ENCODE measurements at regions not wholly inside any gene's neighbourhood (a gene's known extent, or its start where the extent isn't known, plus 50 kb on each side); places are given as distances from the start of the nearest gene placed in this dataset.
A peak's percentile ranks its signal among the peaks of the same experiment; 100 is the strongest.
"Not testable (repeated sequence)": the region's sequence is repeated elsewhere in the genome, so short reads cannot be mapped to it uniquely, and the experiment has no call there.

DNA sequence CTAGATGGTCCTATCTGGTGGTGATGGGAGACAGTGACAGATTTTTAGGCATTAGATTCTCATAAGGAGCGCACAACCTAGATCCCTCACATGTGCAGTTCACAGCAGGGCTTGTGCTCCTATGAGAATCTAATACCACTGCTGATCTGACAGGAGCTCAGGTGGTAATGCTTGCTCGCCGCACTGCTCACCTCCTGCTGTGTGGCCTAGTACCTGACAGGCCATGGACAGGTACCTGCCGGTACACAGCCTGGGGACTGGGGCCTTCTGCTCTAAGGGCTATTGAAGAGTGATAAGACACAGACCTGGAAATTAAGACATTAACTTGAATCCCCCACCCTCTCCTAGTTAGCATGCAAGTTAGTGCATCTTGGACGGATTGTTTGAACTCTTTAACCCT is 64.4 kb downstream of the KLRB1 start:
- CTCF ChIA-PET; H3K4me3 ChIP-seq (ENCODE audit: low read depth, low read length); DNase-seq (ENCODE audit: low read depth, low spot score); POLR2A ChIA-PET: not testable (repeated sequence)

DNA sequence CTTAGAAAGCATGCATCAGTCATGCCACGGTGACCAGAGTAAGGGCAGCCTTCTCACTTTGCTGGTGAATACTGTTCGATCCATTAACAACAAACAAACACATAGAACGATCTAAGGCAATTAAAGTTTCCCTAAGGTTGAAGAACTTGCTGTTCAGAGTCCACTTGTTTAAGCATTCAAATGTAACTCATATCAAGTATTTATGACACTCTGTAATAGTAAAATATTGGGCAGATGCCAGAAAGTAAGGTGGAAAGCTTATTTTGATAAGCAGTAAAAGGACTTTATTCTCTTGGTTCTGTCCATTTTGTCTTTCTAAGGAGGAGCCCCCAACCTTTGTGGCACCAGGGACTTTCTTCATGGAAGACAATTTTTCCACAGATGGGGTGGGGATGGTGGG is 64.9 kb downstream of the KLRB1 start:
- H3K4me3 ChIP-seq (ENCODE audit: low read depth, low read length); POLR2A ChIA-PET; DNase-seq (ENCODE audit: low read depth, low spot score); CTCF ChIA-PET: not testable (repeated sequence)

DNA sequence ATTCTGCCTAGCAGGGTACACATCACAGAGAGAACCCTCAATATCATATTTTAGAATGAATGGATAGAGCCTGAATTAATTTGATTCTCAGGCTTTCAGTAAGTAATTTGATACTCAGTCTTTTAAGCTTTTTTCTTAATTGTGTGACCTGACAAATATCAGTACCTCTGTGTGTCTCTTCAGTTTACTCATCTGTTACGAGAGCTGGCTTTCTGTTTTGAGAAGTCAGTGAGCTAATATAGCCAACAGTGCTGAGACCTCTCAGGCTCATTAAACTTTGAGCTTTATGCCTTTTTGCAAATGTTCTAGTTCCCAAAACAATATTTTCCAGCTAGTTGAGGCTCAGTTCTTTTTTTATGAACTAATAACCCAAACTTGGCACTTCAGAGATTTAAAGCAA is 91.8 kb downstream of the KLRB1 start:
- DNase-seq (ENCODE audit: low read depth, low spot score); CTCF ChIA-PET; H3K4me3 ChIP-seq (ENCODE audit: low read depth, low read length); POLR2A ChIA-PET: not testable (repeated sequence)

DNA sequence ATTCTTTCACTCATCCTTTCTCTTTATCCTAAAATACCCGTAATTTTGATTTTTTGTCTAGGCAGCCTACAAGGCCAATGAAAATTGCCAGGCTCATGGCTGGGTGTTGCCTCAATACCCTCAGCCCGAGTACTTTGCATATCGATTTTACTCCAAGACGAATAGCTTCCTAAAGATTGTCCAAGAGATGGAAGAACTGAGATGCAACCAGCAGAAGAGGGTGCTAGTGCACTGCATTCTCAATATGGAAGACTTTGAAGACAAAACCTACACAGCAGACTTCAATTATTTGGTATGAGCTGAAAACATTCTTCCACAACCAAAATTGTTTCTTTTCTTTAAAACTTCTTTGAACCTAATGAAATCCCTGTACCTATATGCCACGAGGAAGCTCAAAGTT is 95.0 kb downstream of the KLRB1 start:
- CTCF ChIA-PET, POLR2A ChIA-PET: not testable (repeated sequence)

DNA sequence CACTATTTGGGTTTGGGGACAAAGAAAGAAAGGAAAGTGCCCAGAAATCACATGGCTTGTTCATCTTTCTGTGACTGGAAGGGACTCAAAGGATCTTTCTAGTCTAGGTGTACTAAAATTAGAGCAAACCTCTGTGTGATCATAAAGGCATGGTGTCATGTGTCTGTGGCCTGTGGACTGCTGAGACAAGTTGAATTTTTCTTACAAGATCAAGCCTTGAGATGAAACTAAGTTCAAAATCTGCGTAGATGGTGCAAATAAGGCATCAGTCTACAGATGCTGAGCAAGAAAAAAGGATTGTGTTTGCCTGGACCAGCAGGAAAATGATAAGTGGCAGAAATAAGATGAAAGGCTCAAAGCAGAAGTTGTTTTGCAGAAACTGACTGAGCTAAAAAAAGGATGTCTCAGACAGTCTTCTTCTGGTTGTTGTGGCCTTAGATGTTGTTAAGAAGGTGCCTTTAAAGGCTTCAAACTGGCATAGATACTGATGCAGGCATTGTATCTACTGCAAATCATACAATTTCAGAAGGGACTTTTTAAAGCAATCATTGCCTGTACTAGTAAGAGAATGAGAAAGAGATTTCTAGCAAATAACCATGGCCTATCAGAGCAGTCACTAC is 97.2 kb downstream of the KLRB1 start:
- CTCF ChIA-PET; H3K4me3 ChIP-seq (ENCODE audit: low read depth, low read length); POLR2A ChIA-PET; DNase-seq (ENCODE audit: low read depth, low spot score): not testable (repeated sequence)

More for the DNA sequence above, 95.0 kb downstream of the KLRB1 start:
- H3K4me3 ChIP-seq (ENCODE audit: low read depth, low read length); DNase-seq (ENCODE audit: low read depth, low spot score): not testable (repeated sequence)

GRCh38 chr12:9509464-9510161 is 98.1 kb downstream of the KLRB1 start:
- ChIA-PET POLR2A (no interaction called here), CTCF (no interaction called here)
- no peak overlapping the region for H3K4me3 ChIP-seq (ENCODE audit: low read depth, low read length)
- TF ChIP-seq CTCF (IDR thresholded peaks at IDR 0.05; ENCODE audit: insufficient read depth, low read length, missing control alignments), result no peak
- DNase-seq (ENCODE audit: low read depth, low spot score), result peak; percentile 21

GRCh38 chr12:9506746-9507145 is 101.0 kb downstream of the KLRB1 start:
- no peak overlapping the region for H3K4me3 ChIP-seq (ENCODE audit: low read depth, low read length)
- ChIA-PET CTCF (no interaction called here), POLR2A (no interaction called here)
- DNase-seq (ENCODE audit: low read depth, low spot score), result no peak
- TF ChIP-seq CTCF (IDR thresholded peaks at IDR 0.05; ENCODE audit: insufficient read depth, low read length, missing control alignments), result no peak

DNA sequence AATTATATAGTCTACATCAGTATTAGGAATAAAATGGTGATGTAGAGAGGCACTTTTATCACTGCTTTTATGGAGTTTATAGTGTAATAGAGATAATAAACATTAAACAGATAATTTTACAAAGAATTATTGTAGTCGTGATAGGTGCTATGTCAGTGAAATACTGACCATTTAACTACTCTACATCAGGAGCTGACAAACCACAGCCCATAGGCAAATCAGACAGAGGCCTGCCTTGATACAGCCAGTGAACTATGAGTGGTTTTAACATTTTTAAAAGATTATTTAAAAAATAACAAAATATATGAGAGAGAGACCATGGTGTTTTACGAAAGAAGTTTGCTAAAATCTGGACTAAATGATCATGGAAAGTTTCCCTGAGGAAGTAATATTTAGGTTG is 104.3 kb downstream of the KLRB1 start:
- DNase-seq (ENCODE audit: low read depth, low spot score); CTCF ChIA-PET; H3K4me3 ChIP-seq (ENCODE audit: low read depth, low read length); POLR2A ChIA-PET: not testable (repeated sequence)

DNA sequence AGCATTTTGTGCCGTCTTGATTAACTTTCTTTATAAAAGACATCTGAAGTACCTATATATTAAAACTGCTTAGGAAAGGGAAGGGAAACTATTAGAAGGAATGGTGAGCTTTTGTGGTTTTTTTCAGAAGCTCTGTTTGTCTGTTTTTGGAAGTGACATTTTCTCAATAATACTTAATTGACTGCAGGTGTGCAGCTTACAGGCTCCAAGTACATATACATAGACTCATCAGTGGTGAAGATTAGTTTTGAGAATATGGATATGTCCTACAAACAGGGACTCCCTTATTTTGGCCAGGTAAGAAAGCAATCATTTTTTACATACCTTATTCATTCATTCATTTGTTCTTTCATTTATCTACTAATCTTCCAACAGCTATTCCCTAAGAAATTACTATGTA is 104.9 kb downstream of the KLRB1 start:
- POLR2A ChIA-PET; H3K4me3 ChIP-seq (ENCODE audit: low read depth, low read length); DNase-seq (ENCODE audit: low read depth, low spot score); CTCF ChIA-PET: not testable (repeated sequence)

DNA sequence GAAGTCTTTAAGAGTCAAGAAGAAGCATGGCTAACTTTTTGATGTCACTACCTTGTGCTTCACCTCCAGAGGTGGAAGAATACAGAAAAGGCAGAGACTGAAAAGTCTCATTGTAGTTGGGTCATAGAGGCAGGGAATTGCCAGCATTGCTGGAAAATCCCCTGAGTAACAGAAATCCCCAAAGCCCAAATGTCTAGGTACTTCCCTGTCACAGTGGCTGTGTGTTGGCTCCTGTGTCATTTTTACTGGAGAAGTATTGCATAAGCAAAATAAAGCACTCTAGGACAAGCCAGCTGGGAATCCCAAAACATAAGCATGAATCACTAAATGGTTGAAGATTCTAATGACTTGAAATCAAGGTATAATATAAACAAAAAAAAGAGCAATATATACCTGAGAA is 114.4 kb downstream of the KLRB1 start:
- POLR2A ChIA-PET; CTCF ChIA-PET; H3K4me3 ChIP-seq (ENCODE audit: low read depth, low read length); DNase-seq (ENCODE audit: low read depth, low spot score): not testable (repeated sequence)

DNA sequence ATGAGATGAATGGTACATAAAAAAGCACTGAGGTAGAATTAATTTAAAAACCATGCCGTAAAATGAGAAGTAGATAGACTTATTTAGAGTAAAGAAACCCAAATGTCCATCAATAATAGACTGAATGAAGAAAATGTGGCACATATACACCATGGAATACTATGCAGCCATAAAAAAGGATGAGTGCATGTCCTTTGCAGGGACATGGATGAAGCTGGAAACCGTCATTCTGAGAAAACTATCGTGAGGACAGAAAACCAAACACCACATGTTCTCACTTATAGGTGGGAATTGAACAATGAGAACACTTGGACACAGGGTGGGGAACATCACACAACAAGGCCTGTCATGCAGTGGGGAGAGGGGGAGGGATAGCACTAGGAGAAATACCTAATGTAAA is 126.4 kb downstream of the KLRB1 start:
- CTCF ChIA-PET; H3K4me3 ChIP-seq (ENCODE audit: low read depth, low read length); POLR2A ChIA-PET; DNase-seq (ENCODE audit: low read depth, low spot score): not testable (repeated sequence)

GRCh38 chr12:9474197-9474596 is 133.5 kb downstream of the KLRB1 start:
- DNase-seq (ENCODE audit: low read depth, low spot score); POLR2A ChIA-PET; CTCF ChIA-PET; H3K4me3 ChIP-seq (ENCODE audit: low read depth, low read length): not testable (repeated sequence)

DNA sequence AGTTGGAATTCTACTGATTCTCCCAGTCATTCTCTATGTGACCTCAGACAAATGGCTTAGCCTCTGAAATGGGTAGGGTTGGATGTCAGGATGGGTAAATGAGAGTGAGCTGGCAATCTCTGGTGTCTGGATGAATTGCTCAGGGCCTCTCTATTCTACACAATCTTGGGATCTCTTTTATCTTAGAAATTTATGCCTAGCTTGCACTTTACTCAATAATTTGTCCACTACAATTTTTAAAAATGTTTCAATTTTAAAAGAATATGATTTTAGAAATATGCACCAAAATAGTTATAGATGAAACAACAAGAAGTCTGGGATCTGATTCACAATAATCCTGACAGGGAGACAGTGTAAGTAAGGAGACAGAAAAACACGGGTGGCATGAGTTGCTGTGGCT is 134.1 kb downstream of the KLRB1 start:
- POLR2A ChIA-PET; H3K4me3 ChIP-seq (ENCODE audit: low read depth, low read length); DNase-seq (ENCODE audit: low read depth, low spot score); CTCF ChIA-PET: not testable (repeated sequence)

- CTCF ChIA-PET; DNase-seq (ENCODE audit: low read depth, low spot score); POLR2A ChIA-PET; H3K4me3 ChIP-seq (ENCODE audit: low read depth, low read length): not testable (repeated sequence)
Observed at GRCh38 chr12:9471501-9471900, 136.2 kb downstream of the KLRB1 start.

DNA sequence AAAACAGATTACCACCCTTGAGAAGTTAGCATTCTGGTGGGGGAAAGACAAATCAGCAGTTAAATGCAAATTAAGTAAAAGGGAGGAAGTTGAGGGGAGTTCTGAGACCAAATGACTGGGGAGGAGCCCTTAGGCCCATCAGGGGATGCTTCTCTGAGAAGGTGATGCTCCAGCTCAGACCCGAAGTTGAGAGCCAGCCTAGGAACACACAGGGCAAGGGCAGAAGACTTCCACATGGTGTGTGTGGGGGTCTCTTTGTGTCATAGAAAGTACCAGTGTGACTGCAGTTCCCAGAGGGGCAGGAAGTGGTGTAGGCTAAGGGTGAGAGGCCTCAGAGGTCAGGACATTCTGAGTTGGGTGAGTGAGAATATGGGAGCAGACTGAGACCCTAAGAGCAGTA is 137.3 kb downstream of the KLRB1 start:
- POLR2A ChIA-PET; DNase-seq (ENCODE audit: low read depth, low spot score); H3K4me3 ChIP-seq (ENCODE audit: low read depth, low read length): not testable (repeated sequence)
- CTCF ChIA-PET, result interaction anchor here (2.5 kb wide), 1 partner anchor 140 kb away, joined by 31 read pairs; no protein-coding TSS in a partner anchor

Data from AG04449 (cell line).